Right lobe of liver (tissue), 4 donors: ENCODE measurements at regions not wholly inside any gene's neighbourhood (a gene's known extent, or its start where the extent isn't known, plus 50 kb on each side); places are given as distances from the start of the nearest gene placed in this dataset.

ENCODE experiments used
- CTCF ChIP-seq, 4 donors: fragments of 200-600 bp in 3 of 4; fragments of 450-650 bp in 1 of 4; IDR thresholded peaks; one replicate each; pipeline versions ENCODE4 v1.5.1 to v1.8.0; 2016 to 2022; ENCODE audit warnings: antibody characterized with exemption in 4 of 4, mild to moderate bottlenecking in 2 of 4
- POLR2A ChIP-seq: fragments of 450-650 bp; IDR thresholded peaks from one replicate; pipeline ENCODE4 v1.6.1; 2017; ENCODE audit warnings: antibody characterized with exemption, mild to moderate bottlenecking
- donor health status: DM: no; HTN: no; CAD: no.
- donor health status: DM: no; HTN: no; CAD: no.
- donor health status: DM: no; HTN: yes; CAD: no.

- TF ChIP-seq CTCF (IDR thresholded peaks at IDR 0.05) = no peak
- no peak for TF ChIP-seq POLR2A
These were observed 193.9 kb upstream of the SUCLG2 start for GRCh38 chr3:67848299-67848698.
